GM23338 (cell line): ENCODE measurements at regions not wholly inside any gene's neighbourhood (a gene's known extent, or its start where the extent isn't known, plus 50 kb on each side); places are given as distances from the start of the nearest gene placed in this dataset.

Experiments
- ATAC-seq: fragments of 200-7000 bp; cut with Tn5 transposase; 3 replicates; pipeline ENCODE4 v1.9.1; 2020
- DNase-seq: peaks from one replicate; pipeline ENCODE4 v3.0.0-alpha.2; 2015; ENCODE audit warnings: low spot score
- H2AFZ ChIP-seq: fragments of 200-600 bp; sonication (generic); 2 replicates; pipeline ENCODE4 v1.8.0; 2016; ENCODE audit warnings: antibody characterized with exemption, mild to moderate bottlenecking, moderate library complexity
- H3F3A ChIP-seq: fragments of 200-600 bp; sonication (generic); replicated peaks from 2 replicates; pipeline ENCODE4 v1.8.0; 2017; ENCODE audit warnings: antibody characterized with exemption, mixed run types, low read depth
- H3K27ac ChIP-seq: fragments of 200-600 bp; sonication (generic); 2 replicates; pipeline ENCODE4 v1.6.1; 2016; ENCODE audit warnings: low read depth
- H3K27me3 ChIP-seq: fragments of 200-600 bp; sonication (generic); 2 replicates; pipeline ENCODE4 v1.8.0; 2016; ENCODE audit warnings: mild to moderate bottlenecking, mixed run types, moderate library complexity; ENCODE audit not compliant: insufficient read depth
- H3K36me3 ChIP-seq: fragments of 200-600 bp; sonication (generic); 2 replicates; pipeline ENCODE4 v1.8.0; 2016; ENCODE audit warnings: mild to moderate bottlenecking; ENCODE audit not compliant: insufficient read depth
- H3K4me1 ChIP-seq: fragments of 200-600 bp; sonication (generic); 2 replicates; pipeline ENCODE4 v1.8.0; 2016; ENCODE audit warnings: mild to moderate bottlenecking, moderate library complexity; ENCODE audit not compliant: insufficient read depth
- H3K4me2 ChIP-seq: fragments of 200-600 bp; sonication (generic); 2 replicates; pipeline ENCODE4 v1.7.1; 2017; ENCODE audit warnings: mixed run types
- H3K4me3 ChIP-seq: fragments of 200-600 bp; sonication (generic); 2 replicates; pipeline ENCODE4 v1.6.1; 2016; ENCODE audit warnings: mixed run types
- H3K79me2 ChIP-seq: fragments of 200-600 bp; sonication (generic); replicated peaks from 2 replicates; pipeline ENCODE4 v1.8.0; 2017; ENCODE audit warnings: mild to moderate bottlenecking; ENCODE audit not compliant: insufficient read depth
- H3K9me2 ChIP-seq: fragments of 200-600 bp; sonication (generic); 2 replicates; pipeline ENCODE4 v1.8.0; 2017; ENCODE audit not compliant: insufficient read depth
- H4K20me1 ChIP-seq: fragments of 200-600 bp; sonication (generic); replicated peaks from 2 replicates; pipeline ENCODE4 v1.8.0; 2017; ENCODE audit warnings: mild to moderate bottlenecking; ENCODE audit not compliant: insufficient read depth
- H3K27ac Mint-ChIP-seq: 2 replicates; pipeline ENCODE4 v1.8.0; 2020; ENCODE audit warnings: inconsistent platforms, mild to moderate bottlenecking, moderate library complexity, mixed read lengths
- H3K27me3 Mint-ChIP-seq: 3 replicates; pipeline ENCODE4 v1.8.0; 2022; ENCODE audit warnings: low read depth, mild to moderate bottlenecking, moderate library complexity, mixed read lengths, inconsistent platforms; ENCODE audit not compliant: insufficient read depth, poor library complexity
- H3K36me3 Mint-ChIP-seq: 3 replicates; pipeline ENCODE4 v1.8.0; 2021; ENCODE audit warnings: low read depth, mild to moderate bottlenecking, inconsistent platforms, moderate library complexity, mixed read lengths
- H3K4me1 Mint-ChIP-seq: 3 replicates; pipeline ENCODE4 v1.8.0; 2020; ENCODE audit warnings: mild to moderate bottlenecking, inconsistent platforms, mixed read lengths
- H3K4me3 Mint-ChIP-seq: 3 replicates; pipeline ENCODE4 v1.8.0; 2021; ENCODE audit warnings: moderate library complexity, mild to moderate bottlenecking, inconsistent platforms, mixed read lengths
- H3K9me3 Mint-ChIP-seq: 3 replicates; pipeline ENCODE4 v1.8.0; 2020; ENCODE audit warnings: moderate library complexity, mild to moderate bottlenecking, inconsistent platforms, mixed read lengths
- CREB1 ChIP-seq: fragments of 250-450 bp; sonication (Bioruptor Pico); IDR thresholded peaks from 2 replicates; pipeline ENCODE4 v1.5.0; 2020; ENCODE audit warnings: low read depth, mild to moderate bottlenecking, moderate library complexity
- CTCF ChIP-seq, 2 experiments: fragments of 200-600 bp in 1 of 2; sonication (generic) in 1 of 2; conservative IDR thresholded peaks; 2 replicates each; pipeline versions ENCODE4 v1.5.1 to v1.6.1; 2016 to 2017; ENCODE audit warnings: antibody characterized with exemption in 2 of 2, low read depth in 2 of 2, mild to moderate bottlenecking in 2 of 2, moderate library complexity in 1 of 2
- ETS1 ChIP-seq: IDR thresholded peaks from 2 replicates; pipeline ENCODE4 v1.6.1; 2016; ENCODE audit warnings: antibody characterized with exemption
- EZH2 ChIP-seq: fragments of 200-600 bp; sonication (generic); IDR thresholded peaks from one replicate; pipeline ENCODE4 v1.8.0; 2017; ENCODE audit warnings: antibody characterized with exemption, mild to moderate bottlenecking, low read depth; ENCODE audit not compliant: unreplicated experiment
- EZH2phosphoT487 ChIP-seq: fragments of 200-600 bp; sonication (generic); IDR thresholded peaks from one replicate; pipeline ENCODE4 v1.8.1; 2018; ENCODE audit warnings: antibody characterized with exemption; ENCODE audit not compliant: unreplicated experiment
- JUNB ChIP-seq: IDR thresholded peaks from one replicate; pipeline ENCODE4 v1.6.1; 2016; ENCODE audit warnings: antibody characterized with exemption; ENCODE audit not compliant: unreplicated experiment
- NANOG ChIP-seq: IDR thresholded peaks from 2 replicates; pipeline ENCODE4 v1.6.1; 2016; ENCODE audit warnings: antibody characterized with exemption, borderline replicate concordance
- POLR2AphosphoS5 ChIP-seq: IDR thresholded peaks from 2 replicates; pipeline ENCODE4 v1.6.1; 2016; ENCODE audit warnings: antibody characterized with exemption, low read depth
- STAT1 ChIP-seq: IDR thresholded peaks from one replicate; pipeline ENCODE4 v1.6.1; 2016; ENCODE audit warnings: antibody characterized with exemption; ENCODE audit not compliant: unreplicated experiment
- ZNF114 ChIP-seq: fragments of 250-450 bp; sonication (Bioruptor Pico); IDR thresholded peaks from 2 replicates; pipeline ENCODE4 v1.5.0; 2020; ENCODE audit warnings: mild to moderate bottlenecking, moderate library complexity
- ZNF331 ChIP-seq: fragments of 250-450 bp; sonication (Bioruptor Pico); IDR thresholded peaks from 2 replicates; pipeline ENCODE4 v1.5.0; 2020; ENCODE audit warnings: low read depth, mild to moderate bottlenecking, moderate library complexity
- TF ChIP-seq, protein P1 (sequence below): fragments of 250-450 bp; sonication (Bioruptor Pico); IDR thresholded peaks from 2 replicates; pipeline ENCODE4 v1.5.0; 2020; ENCODE audit warnings: mild to moderate bottlenecking, moderate library complexity
- TF ChIP-seq, protein P2 (sequence below): IDR thresholded peaks from one replicate; pipeline ENCODE4 v1.6.1; 2018; ENCODE audit warnings: antibody characterized with exemption; ENCODE audit not compliant: unreplicated experiment

GRCh38 chr6:92737983-92738382 lies 681.4 kb downstream of the EPHA7 start:
- TF ChIP-seq ZNF331 (CRISPR knock-in tag) = no peak
- TF ChIP-seq, protein P1, sequence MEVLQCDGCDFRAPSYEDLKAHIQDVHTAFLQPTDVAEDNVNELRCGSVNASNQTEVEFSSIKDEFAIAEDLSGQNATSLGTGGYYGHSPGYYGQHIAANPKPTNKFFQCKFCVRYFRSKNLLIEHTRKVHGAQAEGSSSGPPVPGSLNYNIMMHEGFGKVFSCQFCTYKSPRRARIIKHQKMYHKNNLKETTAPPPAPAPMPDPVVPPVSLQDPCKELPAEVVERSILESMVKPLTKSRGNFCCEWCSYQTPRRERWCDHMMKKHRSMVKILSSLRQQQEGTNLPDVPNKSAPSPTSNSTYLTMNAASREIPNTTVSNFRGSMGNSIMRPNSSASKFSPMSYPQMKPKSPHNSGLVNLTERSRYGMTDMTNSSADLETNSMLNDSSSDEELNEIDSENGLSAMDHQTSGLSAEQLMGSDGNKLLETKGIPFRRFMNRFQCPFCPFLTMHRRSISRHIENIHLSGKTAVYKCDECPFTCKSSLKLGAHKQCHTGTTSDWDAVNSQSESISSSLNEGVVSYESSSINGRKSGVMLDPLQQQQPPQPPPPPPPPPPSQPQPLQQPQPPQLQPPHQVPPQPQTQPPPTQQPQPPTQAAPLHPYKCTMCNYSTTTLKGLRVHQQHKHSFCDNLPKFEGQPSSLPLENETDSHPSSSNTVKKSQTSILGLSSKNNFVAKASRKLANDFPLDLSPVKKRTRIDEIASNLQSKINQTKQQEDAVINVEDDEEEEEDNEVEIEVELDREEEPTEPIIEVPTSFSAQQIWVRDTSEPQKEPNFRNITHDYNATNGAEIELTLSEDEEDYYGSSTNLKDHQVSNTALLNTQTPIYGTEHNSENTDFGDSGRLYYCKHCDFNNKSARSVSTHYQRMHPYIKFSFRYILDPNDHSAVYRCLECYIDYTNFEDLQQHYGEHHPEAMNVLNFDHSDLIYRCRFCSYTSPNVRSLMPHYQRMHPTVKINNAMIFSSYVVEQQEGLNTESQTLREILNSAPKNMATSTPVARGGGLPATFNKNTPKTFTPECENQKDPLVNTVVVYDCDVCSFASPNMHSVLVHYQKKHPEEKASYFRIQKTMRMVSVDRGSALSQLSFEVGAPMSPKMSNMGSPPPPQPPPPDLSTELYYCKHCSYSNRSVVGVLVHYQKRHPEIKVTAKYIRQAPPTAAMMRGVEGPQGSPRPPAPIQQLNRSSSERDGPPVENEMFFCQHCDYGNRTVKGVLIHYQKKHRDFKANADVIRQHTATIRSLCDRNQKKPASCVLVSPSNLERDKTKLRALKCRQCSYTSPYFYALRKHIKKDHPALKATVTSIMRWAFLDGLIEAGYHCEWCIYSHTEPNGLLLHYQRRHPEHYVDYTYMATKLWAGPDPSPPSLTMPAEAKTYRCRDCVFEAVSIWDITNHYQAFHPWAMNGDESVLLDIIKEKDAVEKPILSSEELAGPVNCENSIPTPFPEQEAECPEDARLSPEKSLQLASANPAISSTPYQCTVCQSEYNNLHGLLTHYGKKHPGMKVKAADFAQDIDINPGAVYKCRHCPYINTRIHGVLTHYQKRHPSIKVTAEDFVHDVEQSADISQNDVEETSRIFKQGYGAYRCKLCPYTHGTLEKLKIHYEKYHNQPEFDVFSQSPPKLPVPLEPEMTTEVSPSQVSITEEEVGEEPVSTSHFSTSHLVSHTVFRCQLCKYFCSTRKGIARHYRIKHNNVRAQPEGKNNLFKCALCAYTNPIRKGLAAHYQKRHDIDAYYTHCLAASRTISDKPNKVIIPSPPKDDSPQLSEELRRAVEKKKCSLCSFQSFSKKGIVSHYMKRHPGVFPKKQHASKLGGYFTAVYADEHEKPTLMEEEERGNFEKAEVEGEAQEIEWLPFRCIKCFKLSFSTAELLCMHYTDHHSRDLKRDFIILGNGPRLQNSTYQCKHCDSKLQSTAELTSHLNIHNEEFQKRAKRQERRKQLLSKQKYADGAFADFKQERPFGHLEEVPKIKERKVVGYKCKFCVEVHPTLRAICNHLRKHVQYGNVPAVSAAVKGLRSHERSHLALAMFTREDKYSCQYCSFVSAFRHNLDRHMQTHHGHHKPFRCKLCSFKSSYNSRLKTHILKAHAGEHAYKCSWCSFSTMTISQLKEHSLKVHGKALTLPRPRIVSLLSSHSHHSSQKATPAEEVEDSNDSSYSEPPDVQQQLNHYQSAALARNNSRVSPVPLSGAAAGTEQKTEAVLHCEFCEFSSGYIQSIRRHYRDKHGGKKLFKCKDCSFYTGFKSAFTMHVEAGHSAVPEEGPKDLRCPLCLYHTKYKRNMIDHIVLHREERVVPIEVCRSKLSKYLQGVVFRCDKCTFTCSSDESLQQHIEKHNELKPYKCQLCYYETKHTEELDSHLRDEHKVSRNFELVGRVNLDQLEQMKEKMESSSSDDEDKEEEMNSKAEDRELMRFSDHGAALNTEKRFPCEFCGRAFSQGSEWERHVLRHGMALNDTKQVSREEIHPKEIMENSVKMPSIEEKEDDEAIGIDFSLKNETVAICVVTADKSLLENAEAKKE = no peak
- no peak for TF ChIP-seq ZNF114 (CRISPR knock-in tag)
- no peak for TF ChIP-seq STAT1
- TF ChIP-seq CTCF (conservative IDR thresholded peaks at IDR 0.05; ENCODE audit: low read depth in 2 of 2) = no peak
- no peak for TF ChIP-seq NANOG
- no peak for TF ChIP-seq CREB1 (CRISPR knock-in tag)
- TF ChIP-seq, protein P2, sequence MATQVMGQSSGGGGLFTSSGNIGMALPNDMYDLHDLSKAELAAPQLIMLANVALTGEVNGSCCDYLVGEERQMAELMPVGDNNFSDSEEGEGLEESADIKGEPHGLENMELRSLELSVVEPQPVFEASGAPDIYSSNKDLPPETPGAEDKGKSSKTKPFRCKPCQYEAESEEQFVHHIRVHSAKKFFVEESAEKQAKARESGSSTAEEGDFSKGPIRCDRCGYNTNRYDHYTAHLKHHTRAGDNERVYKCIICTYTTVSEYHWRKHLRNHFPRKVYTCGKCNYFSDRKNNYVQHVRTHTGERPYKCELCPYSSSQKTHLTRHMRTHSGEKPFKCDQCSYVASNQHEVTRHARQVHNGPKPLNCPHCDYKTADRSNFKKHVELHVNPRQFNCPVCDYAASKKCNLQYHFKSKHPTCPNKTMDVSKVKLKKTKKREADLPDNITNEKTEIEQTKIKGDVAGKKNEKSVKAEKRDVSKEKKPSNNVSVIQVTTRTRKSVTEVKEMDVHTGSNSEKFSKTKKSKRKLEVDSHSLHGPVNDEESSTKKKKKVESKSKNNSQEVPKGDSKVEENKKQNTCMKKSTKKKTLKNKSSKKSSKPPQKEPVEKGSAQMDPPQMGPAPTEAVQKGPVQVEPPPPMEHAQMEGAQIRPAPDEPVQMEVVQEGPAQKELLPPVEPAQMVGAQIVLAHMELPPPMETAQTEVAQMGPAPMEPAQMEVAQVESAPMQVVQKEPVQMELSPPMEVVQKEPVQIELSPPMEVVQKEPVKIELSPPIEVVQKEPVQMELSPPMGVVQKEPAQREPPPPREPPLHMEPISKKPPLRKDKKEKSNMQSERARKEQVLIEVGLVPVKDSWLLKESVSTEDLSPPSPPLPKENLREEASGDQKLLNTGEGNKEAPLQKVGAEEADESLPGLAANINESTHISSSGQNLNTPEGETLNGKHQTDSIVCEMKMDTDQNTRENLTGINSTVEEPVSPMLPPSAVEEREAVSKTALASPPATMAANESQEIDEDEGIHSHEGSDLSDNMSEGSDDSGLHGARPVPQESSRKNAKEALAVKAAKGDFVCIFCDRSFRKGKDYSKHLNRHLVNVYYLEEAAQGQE = no peak
- TF ChIP-seq JUNB = no peak
- no peak for TF ChIP-seq EZH2
- no peak for TF ChIP-seq ETS1
- TF ChIP-seq EZH2phosphoT487 = no peak
- no peak for TF ChIP-seq POLR2AphosphoS5
- DNase-seq = no peak
- peaks cover 15% of the 10 kb centered on the region; the same call in 2 of the 3 replicates for H3K36me3 Mint-ChIP-seq
- no peak overlapping the region for H3K27ac ChIP-seq
- H3F3A ChIP-seq = no peaks in the 10 kb centered on the region
- H3K4me3 ChIP-seq = no peak overlapping the region
- H3K4me1 Mint-ChIP-seq = no peaks in the 10 kb centered on the region
- peaks cover 19% of the 10 kb centered on the region for H3K9me3 Mint-ChIP-seq
- H4K20me1 ChIP-seq = no peaks in the 10 kb centered on the region
- no peak overlapping the region for H3K4me2 ChIP-seq
- no peaks in the 10 kb centered on the region for H3K27me3 Mint-ChIP-seq
- no peaks in the 10 kb centered on the region for H3K27me3 ChIP-seq
- no peak overlapping the region for H3K4me3 Mint-ChIP-seq
- H3K4me1 ChIP-seq = no peaks in the 10 kb centered on the region
- H2AFZ ChIP-seq = no peak overlapping the region
- H3K79me2 ChIP-seq = no peaks in the 10 kb centered on the region
- H3K27ac Mint-ChIP-seq = no peak overlapping the region
- no peaks in the 10 kb centered on the region for H3K9me2 ChIP-seq
- ATAC-seq = no peak
- H3K36me3 ChIP-seq = no peaks in the 10 kb centered on the region
